C4-2B (cell line): ENCODE measurements at regions not wholly inside any gene's neighbourhood (a gene's known extent, or its start where the extent isn't known, plus 50 kb on each side); places are given as distances from the start of the nearest gene placed in this dataset.

Source experiments
- H3K27ac ChIP-seq: fragments of 450-650 bp; 2 replicates; pipeline ENCODE4 v1.5.1; 2017
- ZFX ChIP-seq: fragments of 450-650 bp; IDR thresholded peaks from 2 replicates; pipeline ENCODE4 v1.6.1; 2017
- TF ChIP-seq, protein P1 (sequence below): fragments of 450-650 bp; conservative IDR thresholded peaks from 2 replicates; pipeline ENCODE4 v1.5.1; 2017; ENCODE audit warnings: mild to moderate bottlenecking

DNA sequence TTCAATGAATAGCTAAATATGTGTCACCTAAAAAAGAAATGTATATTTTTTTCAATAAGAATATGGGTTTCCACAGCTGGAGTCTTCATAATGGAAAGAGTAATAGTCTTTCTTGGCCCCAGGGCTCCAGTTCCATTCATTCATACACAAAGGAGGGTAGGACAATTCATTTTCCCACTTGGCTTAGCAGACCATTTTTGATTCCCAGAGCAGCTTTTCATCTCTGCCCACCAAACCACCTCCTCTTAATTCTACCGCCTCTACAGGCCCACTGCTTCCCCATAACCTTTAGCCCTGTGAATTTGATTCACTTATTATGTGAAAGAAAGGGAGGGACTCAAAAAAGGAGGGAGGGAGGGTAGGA is 129.9 kb upstream of the PAK3 start:
- TF ChIP-seq, protein P1, sequence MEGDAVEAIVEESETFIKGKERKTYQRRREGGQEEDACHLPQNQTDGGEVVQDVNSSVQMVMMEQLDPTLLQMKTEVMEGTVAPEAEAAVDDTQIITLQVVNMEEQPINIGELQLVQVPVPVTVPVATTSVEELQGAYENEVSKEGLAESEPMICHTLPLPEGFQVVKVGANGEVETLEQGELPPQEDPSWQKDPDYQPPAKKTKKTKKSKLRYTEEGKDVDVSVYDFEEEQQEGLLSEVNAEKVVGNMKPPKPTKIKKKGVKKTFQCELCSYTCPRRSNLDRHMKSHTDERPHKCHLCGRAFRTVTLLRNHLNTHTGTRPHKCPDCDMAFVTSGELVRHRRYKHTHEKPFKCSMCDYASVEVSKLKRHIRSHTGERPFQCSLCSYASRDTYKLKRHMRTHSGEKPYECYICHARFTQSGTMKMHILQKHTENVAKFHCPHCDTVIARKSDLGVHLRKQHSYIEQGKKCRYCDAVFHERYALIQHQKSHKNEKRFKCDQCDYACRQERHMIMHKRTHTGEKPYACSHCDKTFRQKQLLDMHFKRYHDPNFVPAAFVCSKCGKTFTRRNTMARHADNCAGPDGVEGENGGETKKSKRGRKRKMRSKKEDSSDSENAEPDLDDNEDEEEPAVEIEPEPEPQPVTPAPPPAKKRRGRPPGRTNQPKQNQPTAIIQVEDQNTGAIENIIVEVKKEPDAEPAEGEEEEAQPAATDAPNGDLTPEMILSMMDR, result no peak
- no peak for TF ChIP-seq ZFX
- no peak overlapping the region for H3K27ac ChIP-seq

DNA sequence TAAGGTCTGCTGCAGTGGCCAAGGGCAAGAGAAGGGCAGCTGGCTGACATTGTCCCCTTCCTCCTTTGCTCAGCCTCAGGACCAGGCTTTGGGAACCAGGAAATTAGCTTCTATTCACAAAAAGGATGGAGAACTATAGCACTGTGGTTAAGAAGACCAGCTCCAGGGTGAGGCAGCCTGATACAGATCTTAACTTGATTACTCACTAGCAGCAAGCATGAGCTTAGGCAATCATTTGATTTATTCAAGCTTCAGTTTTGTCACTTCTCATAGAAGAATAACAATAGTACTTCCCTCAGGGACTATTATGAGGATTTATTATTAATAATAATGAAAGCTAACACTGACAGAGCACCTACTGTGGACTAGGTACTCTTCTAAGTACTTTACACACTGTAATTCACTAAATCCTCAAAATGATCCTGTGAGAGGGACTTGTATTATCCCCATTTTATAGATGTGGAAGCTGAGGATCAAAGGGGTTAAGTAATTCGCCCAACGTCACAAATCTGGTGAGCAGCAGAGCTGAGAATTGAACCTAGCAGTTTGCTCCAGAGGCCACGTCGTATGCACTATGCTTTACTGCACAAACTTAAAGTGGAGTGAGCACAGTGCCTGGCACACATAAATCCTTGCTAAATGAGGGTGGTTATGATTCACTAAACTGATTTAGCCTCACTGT is 130.4 kb upstream of the PAK3 start:
- no peak for TF ChIP-seq ZFX
- TF ChIP-seq, protein P1, result no peak
- no peak overlapping the region for H3K27ac ChIP-seq

GRCh38 chrX:110964786-110965185 is 131.2 kb upstream of the PAK3 start:
- TF ChIP-seq ZFX, result no peak
- TF ChIP-seq, protein P1, result no peak
- H3K27ac ChIP-seq, result no peak overlapping the region

DNA sequence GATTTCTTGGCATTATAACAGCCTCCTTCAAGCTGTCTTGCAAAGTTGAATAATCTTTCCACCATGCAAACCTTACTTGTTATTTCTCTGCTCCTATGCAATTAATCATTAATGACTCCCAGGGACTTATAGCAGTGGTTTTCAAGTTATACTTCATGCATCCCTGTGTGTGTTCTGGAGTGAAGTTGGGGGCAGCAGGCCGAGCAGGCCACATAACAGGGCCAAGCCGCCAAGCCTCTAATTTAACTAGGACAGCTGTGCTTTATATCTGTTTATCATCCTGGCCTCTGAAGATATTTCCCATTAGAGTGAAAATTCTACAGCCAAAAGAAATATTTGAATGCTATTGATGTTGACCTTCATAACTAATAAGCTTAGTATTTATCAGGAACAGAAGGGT is 133.5 kb upstream of the PAK3 start:
- H3K27ac ChIP-seq, result no peak overlapping the region
- TF ChIP-seq ZFX, result no peak
- TF ChIP-seq, protein P1, result no peak

GRCh38 chrX:110955706-110956105 is 140.3 kb upstream of the PAK3 start:
- H3K27ac ChIP-seq, result no peak overlapping the region

GRCh38 chrX:110954428-110955100 is 141.4 kb upstream of the PAK3 start:
- no peak overlapping the region for H3K27ac ChIP-seq
- TF ChIP-seq, protein P1, result no peak
- TF ChIP-seq ZFX, result no peak

More at GRCh38 chrX:110955706-110956105, 140.3 kb upstream of the PAK3 start:
- TF ChIP-seq, protein P1, result no peak
- no peak for TF ChIP-seq ZFX

DNA sequence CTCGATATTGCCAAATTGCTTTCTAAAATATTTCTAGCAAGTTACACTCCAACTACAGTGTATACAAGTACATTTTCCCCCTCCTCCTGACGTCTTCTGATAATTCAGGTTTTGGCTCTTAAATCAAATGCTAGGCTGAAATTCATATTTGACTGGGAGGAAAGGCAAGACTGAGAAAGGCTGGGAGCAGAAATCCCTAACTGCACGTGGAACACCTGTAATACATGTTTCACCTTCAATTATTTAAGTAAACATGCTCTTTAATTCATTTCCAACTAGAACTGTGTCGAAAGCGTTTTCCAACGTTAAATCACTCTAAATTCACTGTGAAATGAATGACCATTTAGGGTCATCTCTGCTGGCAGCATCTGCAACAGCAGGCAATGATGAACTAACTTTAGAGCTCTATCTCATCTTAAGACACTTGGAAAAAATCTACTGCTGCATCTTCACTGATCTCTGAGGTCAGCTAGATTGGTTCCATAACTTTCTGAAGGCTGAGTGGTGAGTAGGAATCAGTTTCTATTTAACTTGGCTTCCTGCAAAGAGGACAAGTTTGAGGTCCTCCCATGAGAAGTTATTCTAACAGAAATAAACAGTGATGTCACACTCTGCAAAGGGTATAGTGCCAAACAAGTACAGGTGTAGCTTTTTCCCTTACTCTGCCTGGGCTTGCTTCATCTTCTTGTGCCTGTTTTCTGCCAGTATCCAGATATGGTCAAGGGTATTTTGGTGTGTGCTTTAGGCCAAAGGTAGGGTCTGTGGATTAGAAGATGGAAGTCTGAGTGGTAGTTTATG is 144.3 kb upstream of the PAK3 start:
- H3K27ac ChIP-seq, result no peak overlapping the region

More for the DNA sequence above, 144.3 kb upstream of the PAK3 start:
- TF ChIP-seq ZFX, result no peak
- TF ChIP-seq, protein P1, result no peak
